DOHH2 (cell line): ENCODE measurements at regions not wholly inside any gene's neighbourhood (a gene's known extent, or its start where the extent isn't known, plus 50 kb on each side); places are given as distances from the start of the nearest gene placed in this dataset.

Experiments
- EZH2phosphoT487 ChIP-seq: fragments of 200-600 bp; sonication (generic); IDR thresholded peaks from 2 replicates; pipeline ENCODE4 v1.6.1; 2017; ENCODE audit warnings: borderline replicate concordance, mild to moderate bottlenecking, antibody characterized with exemption, low read length, moderate library complexity, mixed read lengths
- TF ChIP-seq, protein P1 (sequence below): fragments of 200-600 bp; sonication (generic); IDR thresholded peaks from one replicate; pipeline ENCODE4 v1.5.1; 2014; ENCODE audit warnings: antibody characterized with exemption, mild to moderate bottlenecking, low read depth, low read length; ENCODE audit not compliant: poor library complexity, severe bottlenecking

DNA sequence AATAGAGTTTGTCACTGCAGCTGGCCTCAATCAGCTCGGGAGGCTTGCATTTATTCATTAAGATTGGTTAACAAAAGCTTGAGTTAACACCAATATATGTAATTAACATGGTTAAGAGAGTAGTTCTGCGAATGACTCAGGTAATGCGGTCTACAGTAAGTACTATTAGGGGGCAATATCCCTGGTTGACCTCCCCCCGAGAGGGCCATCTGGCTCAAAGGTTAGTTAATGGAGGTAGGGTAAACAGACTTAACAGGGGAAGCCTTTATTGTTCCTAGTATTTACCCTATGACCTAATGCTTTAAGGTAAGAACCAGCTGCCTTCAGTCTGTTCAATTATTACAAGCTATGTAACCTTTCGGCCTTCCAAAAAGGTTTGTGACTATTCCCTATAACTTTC, 403.3 kb upstream of the SGO1 start:
- TF ChIP-seq, protein P1, sequence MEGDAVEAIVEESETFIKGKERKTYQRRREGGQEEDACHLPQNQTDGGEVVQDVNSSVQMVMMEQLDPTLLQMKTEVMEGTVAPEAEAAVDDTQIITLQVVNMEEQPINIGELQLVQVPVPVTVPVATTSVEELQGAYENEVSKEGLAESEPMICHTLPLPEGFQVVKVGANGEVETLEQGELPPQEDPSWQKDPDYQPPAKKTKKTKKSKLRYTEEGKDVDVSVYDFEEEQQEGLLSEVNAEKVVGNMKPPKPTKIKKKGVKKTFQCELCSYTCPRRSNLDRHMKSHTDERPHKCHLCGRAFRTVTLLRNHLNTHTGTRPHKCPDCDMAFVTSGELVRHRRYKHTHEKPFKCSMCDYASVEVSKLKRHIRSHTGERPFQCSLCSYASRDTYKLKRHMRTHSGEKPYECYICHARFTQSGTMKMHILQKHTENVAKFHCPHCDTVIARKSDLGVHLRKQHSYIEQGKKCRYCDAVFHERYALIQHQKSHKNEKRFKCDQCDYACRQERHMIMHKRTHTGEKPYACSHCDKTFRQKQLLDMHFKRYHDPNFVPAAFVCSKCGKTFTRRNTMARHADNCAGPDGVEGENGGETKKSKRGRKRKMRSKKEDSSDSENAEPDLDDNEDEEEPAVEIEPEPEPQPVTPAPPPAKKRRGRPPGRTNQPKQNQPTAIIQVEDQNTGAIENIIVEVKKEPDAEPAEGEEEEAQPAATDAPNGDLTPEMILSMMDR, result no peak
- no peak for TF ChIP-seq EZH2phosphoT487
